M059J (cell line): ENCODE measurements at regions not wholly inside any gene's neighbourhood (a gene's known extent, or its start where the extent isn't known, plus 50 kb on each side); places are given as distances from the start of the nearest gene placed in this dataset.
A peak's percentile ranks its signal among the peaks of the same experiment; 100 is the strongest.

Experiments used
- DNase-seq: peaks from one replicate; pipeline ENCODE4 v3.0.0-alpha.2; 2012; ENCODE audit warnings: low read depth

DNA sequence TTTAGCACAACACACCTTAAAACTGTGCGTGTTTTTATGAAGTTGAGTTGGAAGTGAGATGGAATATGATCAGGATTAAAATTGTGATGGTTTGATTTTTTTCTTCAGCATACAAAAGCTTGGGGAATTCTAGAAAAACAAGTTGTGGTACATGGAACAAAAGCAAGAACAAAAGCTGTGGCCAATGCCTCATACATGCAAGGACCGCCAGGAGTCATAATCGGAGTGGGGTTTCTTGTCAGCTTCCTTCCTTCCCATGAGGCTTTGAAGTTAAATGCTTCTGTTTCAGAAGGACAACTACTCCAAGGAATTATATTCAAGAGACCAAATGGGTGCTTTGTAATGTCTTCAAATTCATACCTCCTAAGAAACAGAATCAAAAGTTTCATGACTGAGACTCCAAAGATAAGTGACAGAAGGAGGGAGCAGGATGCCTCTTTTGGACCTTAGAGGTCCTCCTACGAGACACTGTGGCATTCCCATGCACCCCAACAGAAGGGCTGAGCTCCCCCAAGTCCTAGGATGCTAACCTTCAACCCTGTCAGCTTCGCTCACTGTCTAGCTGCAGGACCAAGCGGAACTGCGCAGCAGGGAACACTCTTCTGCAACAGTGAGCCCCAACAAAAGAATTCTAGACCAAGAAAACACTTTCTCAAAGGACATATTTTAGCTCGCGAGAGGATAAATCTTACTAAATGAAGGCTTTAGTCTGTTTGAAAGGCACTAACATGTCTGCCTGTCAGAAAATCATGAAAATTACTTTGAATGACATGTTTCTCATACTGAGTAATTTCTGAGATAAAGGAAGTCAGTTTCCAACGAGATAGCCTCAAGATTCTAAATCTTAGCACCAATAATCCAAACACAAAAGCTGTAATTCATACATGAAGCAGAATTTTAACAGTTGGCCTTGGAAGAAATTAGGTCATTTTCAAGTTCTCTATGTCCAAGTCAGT, 108.5 kb upstream of the NHSL1 start:
- DNase-seq = no peak

DNA sequence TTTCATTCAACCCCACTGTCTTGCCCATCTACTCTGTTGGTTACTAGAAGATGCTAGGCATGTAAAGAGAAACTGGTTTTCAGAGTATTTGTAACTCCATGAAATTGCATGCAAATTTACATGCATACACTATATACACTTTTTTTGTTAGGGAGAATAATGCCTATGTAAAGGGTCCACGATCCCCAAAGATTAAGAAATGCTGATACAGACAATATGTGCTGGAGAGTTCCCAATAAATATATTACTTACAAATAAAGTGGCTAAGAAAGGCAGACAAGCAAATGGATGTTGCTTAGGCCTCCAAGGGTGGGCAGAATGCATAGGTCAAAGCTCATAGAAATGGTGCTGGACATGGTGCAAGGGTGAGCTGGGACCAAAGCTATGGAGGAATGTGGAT, 109.6 kb upstream of the NHSL1 start:
- no peak for DNase-seq

DNA sequence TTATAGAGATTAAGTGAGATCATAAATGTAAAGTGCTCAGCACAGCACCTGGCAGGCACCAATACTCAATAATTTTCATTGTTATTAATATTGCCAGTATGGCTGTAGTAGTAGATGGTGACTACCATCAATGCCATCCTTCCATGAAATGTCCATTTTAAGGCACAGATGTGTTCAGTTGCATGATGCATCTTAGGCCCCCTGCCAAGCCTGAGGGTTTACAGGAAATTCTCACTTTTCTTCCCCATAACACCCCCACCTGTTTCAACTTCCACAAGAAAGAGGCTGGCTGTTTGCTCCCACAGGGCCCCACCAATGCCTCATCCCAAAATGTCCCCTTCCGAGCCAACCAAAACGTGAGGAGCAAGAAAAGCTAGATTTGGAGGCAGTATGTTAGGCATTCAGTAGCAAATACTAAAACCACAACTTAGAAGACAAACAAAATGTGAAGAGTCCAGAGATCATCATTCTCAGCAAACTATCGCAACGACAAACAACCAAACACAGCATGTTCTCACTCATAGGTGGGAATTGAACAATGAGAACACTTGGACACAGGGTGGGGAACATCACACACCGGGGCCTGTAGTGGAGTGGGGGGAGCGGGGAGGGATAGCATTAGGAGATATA, 110.6 kb upstream of the NHSL1 start:
- DNase-seq = peak; percentile 32

DNA sequence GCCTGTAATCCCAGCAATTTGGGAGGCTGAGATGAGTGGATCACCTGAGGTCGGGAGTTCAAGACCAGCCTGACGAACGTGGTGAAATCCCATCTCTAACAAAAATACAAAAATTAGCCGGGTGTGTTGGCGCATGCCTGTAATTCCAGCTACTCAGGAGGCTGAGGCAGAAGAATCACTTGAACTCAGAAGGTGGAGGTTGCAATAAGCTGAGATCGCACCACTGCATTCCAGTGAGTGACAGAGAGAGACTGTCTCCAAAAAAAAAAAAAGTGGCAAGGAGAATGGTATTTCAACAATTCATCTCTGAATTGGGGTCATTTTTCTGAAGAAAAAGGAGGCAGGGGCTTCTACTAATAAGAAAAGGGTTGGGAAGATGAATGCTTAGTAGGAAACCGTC, 111.5 kb upstream of the NHSL1 start:
- no peak for DNase-seq

DNA sequence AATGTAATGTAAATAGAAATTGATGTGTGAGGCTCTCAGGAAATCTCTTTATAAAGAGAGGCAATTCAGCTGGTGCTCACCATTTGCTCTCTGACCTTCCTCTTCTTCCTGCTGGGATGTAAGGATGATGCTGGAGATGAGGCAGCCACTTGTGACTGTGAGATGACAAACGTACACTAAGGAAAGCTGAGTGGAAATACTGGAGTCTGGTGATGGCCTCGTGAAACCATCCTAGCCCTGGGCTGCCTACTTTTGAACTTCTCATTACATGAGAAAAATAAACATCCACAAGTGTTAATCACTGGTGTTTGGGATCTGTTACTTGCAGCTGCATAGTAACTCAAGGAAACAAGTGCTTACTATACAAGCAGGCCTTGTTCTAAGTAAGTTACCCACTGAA, 114.9 kb upstream of the NHSL1 start:
- no peak for DNase-seq

DNA sequence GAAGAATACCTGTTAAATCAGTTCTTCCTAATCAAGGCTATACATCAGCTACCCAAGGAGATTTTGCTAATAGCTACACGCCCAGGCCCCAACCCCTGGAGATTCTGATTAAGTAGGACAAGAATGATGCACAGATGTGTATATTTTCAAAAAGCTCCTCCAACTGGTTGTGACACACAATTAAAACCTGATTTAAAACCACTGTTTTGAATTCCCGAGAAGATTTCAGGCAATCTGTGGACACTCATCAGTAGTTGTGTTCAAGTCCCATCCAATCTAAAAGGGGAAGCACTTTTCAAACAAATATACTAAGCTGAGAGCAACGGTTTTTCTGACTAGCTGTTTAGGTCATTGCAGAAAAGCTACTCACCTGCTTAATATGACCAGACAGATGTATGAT, 118.9 kb upstream of the NHSL1 start:
- no peak for DNase-seq

DNA sequence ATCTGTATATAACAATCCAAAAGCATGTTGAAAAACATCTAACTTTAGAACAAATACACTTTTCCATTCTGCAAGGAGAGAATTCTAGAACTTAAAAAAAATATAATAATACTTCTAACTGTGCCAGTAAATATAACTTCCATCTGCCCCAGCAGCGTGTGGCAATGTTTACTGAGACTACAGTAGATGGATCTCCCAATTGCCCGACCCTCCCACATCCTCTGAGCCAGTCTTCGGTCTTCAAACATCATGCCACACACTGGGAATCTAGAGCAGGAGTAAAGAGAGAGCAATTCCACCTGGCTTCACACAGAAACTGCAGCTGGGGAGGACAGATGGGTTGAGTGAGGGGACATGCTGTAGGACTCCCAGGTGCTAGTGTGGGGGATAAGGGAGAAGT, 121.3 kb upstream of the NHSL1 start:
- no peak for DNase-seq

DNA sequence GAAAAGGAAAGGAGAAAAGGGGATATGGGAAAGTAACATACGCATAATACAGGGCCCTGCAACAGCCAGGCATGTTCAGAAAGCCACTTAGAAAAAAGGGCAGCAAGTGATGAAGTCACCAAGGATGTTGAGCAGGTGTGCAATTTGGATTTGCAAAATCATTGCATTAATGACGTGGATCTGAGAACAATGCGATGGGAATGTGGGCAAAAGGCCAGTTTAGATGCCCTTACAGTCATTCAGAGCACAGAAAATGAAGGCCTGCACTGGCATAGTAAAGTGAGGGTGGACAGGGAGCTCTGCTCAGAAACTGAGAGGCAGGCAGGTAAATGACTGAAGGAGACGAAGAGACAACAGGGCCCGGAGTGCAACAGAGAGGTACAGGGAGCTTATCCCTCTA, 123.7 kb upstream of the NHSL1 start:
- peak; percentile 24 for DNase-seq

DNA sequence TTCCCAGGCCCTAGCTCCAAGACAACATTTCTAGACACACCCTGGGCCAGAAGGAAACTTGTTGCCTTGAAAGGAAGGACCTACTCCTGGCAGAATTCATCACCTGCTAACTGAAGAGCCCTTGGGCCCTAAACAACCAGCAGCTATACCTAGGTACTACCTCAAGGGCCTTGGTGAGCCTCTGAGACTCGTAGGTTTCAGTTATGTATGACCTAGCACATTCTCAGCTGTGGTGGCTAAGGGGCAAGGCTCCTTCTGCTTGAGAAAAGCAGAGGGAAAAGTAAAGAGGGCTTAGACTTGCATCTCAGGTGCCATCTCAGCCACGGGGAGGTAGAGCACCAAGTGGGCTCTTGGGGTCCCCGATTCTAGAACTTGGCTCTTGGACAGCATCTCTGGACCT, 132.3 kb upstream of the NHSL1 start:
- no peak for DNase-seq

DNA sequence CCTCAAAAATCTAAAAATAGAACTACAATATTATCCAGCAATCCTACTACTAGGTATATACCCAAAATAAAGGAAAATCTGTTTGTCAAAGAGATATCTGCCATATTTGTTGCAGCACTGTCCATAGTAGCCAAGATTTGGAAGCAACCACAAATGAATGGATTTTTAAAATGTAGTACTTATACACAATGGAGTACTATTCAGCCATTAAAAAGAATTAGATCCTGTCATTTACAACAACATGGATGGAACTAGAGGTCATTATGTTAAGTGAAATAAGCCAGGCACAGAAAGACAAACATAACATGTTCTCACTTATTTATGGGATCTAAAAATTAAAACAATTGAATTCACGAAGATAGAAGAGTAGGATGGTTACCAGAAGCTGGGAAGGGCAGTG, 135.7 kb upstream of the CCDC28A start:
- DNase-seq = no peak

DNA sequence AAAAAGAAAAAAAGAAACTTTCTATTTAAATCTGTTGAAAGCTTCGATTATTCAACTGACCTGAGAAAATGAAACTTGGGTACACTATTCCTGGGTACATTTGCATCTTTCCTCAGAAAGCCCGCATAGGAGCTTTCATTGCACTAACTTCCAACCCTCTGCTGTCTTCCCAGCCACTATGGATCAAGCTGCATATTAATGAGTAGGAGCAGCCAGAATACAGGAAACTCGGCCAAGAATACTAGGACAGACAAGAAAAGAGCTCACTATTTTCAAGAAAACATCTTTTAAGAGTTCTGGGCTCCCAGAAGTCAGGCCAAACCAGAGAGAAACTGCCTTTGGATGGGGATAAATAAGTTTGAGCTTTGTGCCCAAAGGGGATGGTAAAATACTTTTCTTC, 135.0 kb upstream of the CCDC28A start:
- no peak for DNase-seq

DNA sequence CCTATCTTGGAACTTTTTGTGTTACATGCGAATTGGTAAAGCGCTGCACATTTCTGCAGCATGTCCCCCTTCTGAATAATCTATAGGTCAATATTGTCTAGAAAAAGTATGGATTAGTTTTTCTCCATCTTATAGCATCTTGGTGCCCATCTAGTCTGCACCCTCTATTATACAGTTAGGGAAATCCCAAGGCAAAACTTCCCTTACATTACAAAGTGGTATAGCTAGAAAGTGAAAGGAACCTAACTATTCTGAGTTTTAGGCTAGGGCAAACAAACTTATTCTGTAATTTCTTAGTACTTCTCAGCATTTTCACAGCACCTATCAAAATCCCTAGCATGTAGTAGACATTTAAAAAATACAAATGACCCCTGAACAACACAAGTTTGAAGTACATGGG, 133.5 kb upstream of the CCDC28A start:
- DNase-seq = no peak

DNA sequence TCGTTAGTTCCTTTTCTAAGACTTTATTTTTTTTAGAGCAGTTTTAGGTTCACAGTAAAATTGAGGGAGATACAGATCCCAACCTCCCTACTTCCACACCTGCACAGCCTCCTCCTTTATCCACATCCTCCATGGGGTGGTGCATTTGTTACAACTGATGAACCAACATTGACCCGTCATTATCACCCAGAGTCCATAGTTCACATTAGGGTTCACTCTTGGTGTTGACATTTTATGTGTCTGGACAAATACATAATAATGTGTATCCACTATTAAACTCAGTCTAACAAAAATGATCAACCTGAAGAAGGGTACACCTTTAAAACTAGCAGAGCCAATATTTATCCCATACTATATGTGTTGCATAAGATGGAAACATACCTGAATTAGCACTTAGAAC, 130.4 kb upstream of the CCDC28A start:
- DNase-seq = no peak

DNA sequence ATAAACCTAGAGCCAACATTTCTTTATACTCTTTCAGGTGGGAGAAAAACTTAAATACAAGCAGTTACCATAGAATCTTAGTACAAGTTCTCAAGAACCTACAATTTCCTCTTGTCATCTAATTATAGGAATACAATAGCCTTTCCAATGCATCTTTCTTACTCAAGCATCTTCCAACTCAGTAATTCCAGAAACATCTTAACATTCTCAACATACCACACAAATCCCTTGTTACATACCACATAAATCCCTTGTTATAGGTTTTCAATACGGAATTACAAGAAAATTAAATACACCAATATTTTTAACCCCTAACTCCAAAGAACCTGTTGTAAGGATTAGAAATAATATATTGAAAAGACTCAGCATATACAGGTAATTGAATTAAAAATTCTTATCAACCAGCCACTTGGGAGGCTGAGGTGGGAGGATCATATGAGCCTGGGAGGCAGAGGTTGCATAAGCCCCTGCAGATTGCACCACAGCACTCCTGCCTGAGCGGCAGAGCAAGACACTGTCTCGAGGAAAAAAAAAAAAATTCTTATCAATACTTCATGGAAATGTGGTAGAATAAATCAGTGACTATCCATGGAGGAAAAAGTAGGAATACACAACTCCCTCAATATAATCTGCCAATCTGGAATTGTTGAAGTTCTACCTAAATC, 127.5 kb upstream of the CCDC28A start:
- no peak for DNase-seq

DNA sequence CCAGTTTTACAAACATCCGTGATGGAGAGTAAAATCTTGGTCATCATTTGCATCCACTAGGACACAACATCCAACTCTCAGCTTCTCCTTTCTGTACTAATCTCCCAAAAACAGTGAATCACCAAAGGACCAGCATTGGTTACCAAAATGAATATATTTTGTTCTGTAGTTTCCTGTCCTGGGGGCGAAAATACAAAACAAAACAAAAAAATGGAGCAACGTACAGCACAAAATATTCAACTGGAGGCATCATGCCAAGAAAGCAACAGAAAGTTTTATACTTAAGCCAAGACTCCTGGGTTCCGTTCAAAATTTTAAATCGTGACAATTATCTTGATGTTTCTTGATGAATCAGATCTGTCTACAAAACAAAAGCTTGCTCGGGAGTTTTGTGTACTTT, 126.6 kb upstream of the CCDC28A start:
- DNase-seq = peak; percentile 89

DNA sequence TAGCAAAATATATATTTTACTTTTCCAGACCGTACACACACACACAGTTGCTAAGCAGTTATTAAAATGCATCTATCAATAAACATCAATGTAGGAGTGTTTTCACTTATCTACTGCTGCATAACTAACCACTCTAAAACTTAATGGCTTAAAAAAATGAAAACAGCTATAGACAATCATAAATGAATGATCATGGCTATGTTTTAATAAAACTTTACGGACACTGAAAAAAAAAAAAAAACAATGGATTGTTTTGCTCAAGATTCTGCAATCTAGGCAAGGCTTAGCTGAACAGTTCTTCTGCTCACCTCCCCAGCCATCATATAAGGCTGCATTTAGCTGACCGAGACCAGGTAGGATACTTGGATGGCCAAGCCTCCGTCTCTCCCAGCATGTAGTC, 125.4 kb upstream of the CCDC28A start:
- DNase-seq = no peak

DNA sequence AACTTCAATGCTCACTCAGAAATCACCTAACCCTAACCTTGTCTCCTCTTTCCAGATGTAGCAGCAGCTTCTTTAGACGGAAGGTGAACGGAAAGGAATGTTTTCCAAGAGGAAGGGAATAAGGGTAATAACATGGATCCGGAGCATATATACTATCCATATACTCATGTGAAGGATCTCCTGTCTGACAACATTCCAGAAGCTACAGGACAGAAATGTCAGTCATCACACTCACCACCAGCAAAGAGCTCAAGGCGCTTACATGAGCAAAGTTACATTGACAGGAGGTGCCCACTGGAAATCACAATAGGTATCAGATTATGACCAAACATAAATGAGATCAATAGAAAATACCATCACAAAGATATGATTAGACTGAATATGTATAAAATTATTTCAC, 122.1 kb upstream of the CCDC28A start:
- no peak for DNase-seq

DNA sequence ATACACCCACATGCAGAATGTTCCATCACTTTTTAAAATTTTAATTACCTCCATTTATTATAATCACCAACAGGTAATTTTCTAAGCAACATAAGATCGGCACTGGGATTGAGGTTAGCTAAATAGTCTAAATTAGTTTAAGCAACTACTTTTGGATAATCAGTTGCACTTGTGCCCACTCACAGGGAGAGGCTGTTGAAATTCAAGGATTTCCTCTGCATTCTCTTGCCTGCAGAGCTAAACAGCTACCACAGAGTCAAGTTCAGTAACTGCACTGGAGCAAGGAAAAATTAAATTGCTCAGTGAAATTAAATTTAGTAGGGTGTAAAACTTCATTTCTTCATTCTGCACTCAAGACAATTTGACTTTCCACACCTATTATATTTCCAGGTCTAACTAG, 120.7 kb upstream of the CCDC28A start:
- no peak for DNase-seq

DNA sequence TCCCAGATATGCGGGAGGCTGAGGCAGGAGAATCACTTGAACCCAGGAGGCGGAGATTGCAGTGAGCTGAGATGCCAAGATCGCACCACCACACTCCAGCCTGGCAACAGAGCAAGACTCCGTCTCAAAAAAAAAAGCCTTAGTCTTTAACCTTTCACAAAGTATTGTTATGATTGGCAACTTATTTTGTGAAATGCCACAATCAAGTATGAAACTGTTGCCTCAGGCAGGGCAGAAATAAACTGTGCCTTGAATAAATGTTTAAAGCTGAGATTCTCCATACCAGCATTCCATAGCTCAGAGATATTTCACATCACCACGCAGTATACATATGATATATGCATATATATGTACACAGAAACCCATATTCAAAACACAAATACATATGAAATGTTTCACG, 120.1 kb upstream of the CCDC28A start:
- no peak for DNase-seq

DNA sequence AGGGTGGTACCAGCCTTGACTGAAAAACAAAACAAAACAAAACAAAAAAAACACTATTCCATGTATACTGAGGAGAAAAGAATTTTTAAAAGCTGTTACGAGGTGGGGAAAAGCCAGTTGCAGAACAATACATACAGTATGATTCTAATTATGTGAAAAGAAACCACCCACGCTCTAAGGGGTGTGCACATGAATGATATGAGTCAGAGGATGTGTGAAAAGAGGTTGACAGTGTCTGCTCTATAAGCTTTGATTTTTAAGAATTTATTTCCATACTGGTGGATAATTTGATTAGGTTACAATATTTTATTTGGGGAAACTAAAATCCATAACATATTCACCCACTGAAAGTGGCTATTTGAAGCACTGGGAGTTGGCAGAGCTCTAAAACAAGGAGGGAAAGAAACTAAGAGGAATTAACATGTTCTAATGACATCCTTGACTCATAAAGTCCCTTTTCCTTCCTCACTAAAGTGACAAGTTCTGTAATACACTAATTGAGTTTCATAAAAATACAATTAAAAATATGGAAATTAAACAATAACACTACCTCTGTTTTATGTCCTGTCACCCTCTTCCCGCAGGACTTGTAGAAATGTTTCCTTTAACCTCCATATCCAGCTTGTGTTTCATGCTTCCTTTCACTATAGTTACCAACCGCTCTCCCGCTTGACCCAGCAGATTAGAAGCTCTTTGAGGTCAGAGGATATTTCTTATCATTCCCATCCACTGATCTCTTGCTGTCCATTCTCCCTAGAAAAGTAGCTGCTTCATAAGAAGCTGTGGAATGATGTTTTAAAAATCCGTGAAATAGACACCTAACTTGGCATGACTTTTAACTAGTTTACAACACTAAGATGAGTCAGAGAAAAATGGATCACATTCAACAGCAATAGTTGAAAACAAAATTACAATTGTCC, 118.6 kb upstream of the CCDC28A start:
- peak; percentile 59 for DNase-seq

DNA sequence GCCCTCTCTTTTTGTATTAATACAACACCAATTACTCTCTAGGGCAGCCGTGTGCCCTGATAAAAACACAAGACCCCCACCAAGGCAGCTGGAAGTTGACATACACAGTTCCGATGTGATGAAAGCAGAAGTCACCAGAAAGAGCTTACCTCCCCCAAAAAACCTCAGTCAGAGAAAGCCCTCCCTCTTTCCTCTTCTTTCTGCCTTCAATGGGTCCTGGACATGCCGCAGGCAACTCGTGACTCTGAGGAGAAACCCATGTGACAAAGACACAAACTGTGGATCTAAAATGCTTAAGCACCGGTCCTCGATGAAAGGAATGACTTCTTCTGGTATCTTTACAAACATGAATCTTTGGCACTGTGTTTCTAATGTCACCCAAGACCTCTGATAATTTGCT, 117.7 kb upstream of the CCDC28A start:
- DNase-seq = peak; percentile 43
